GM20000 (cell line): ENCODE measurements at regions not wholly inside any gene's neighbourhood (a gene's known extent, or its start where the extent isn't known, plus 50 kb on each side); places are given as distances from the start of the nearest gene placed in this dataset.

Source experiments
- DNase-seq: peaks from one replicate; pipeline ENCODE4 v3.0.0; 2012; ENCODE audit warnings: low spot score
- CTCF ChIP-seq: IDR thresholded peaks from 2 replicates; pipeline ENCODE4 v1.5.1; 2012; ENCODE audit warnings: mild to moderate bottlenecking, control low read depth; ENCODE audit errors: extremely low read depth, missing control alignments

GRCh38 chr1:100611086-100611485, 73.1 kb downstream of the GPR88 start:
- TF ChIP-seq CTCF = no peak
- DNase-seq = no peak

GRCh38 chr1:100612540-100612939, 74.6 kb downstream of the GPR88 start:
- no peak for DNase-seq
- TF ChIP-seq CTCF = no peak

GRCh38 chr1:100613817-100614559, 76.0 kb downstream of the GPR88 start:
- DNase-seq = no peak
- no peak for TF ChIP-seq CTCF

GRCh38 chr1:100614570-100614969, 76.6 kb downstream of the GPR88 start:
- no peak for TF ChIP-seq CTCF
- no peak for DNase-seq

- no peak for TF ChIP-seq CTCF
- no peak for DNase-seq
These were observed 77.7 kb downstream of the GPR88 start for GRCh38 chr1:100615686-100616085.

GRCh38 chr1:100616121-100616621, 78.2 kb downstream of the GPR88 start:
- no peak for TF ChIP-seq CTCF
- DNase-seq = no peak

GRCh38 chr1:100622037-100622436, 84.1 kb downstream of the GPR88 start:
- DNase-seq = no peak
- no peak for TF ChIP-seq CTCF
